ENCODE measurements at regions not wholly inside any gene's neighbourhood (a gene's known extent, or its start where the extent isn't known, plus 50 kb on each side); places are given as distances from the start of the nearest gene placed in this dataset.

DNA sequence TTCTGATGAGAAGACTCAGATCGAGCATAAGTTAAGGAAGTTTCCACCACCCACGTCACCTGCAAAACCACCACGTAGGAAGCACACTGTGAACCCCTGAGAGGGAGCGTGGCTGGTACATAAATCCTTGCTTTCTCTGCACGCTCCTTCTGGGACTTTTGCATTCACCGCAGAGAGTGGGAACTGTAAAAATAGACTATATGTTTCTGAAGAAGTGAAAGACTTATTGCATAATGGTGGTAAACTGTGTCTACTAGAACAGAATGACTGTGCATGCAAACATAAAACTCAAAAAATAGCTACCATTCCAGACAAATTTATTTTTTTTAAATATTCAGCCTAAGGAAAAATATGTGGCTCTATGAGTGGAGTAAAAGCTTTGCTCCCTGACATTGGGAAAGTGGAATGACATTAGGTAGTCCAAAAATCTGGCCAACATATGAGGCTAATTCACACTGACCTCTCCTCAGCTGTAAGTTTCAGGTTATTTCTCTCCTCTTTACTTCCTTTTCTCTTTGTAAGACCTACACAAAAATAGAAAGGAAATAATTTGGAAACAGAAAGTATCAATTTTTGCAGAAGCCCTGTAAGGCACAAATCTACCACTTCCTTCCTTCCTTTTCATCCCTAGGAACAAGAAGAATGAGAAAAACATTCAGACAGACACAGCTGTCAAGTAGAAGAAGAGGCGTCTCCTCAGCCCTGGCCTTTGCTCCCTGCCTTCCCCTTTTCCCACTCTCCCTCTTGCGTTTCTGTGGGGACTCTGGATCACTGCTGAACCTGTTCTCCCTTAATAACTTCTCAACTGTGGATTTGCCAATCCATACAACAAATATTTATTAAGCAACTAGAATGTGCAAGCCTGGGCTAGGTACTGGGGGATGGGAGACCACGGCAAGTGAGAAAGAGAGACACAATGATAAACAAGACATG lies 264.3 kb upstream of the FOXN3 start:
- H3K4me2 ChIP-seq (ENCODE audit: low read depth, low read length, poor library complexity, severe bottlenecking): no peak overlapping the region
- no peaks in the 10 kb centered on the region for H3K79me2 ChIP-seq (ENCODE audit: insufficient read depth, low read length)
- H3K9me2 ChIP-seq (replicated peaks; ENCODE audit: insufficient read depth, low read length): no peaks in the 10 kb centered on the region
- TF ChIP-seq, protein P1, sequence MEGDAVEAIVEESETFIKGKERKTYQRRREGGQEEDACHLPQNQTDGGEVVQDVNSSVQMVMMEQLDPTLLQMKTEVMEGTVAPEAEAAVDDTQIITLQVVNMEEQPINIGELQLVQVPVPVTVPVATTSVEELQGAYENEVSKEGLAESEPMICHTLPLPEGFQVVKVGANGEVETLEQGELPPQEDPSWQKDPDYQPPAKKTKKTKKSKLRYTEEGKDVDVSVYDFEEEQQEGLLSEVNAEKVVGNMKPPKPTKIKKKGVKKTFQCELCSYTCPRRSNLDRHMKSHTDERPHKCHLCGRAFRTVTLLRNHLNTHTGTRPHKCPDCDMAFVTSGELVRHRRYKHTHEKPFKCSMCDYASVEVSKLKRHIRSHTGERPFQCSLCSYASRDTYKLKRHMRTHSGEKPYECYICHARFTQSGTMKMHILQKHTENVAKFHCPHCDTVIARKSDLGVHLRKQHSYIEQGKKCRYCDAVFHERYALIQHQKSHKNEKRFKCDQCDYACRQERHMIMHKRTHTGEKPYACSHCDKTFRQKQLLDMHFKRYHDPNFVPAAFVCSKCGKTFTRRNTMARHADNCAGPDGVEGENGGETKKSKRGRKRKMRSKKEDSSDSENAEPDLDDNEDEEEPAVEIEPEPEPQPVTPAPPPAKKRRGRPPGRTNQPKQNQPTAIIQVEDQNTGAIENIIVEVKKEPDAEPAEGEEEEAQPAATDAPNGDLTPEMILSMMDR (IDR thresholded peaks at IDR 0.05; ENCODE audit: insufficient read depth, low read length, poor library complexity, severe bottlenecking): no peak
- TF ChIP-seq EZH2phosphoT487 (conservative IDR thresholded peaks at IDR 0.05; ENCODE audit: low read length): no peak
- no peak overlapping the region for H3K27ac ChIP-seq (ENCODE audit: low read depth, low read length)
- no peaks in the 10 kb centered on the region for H4K20me1 ChIP-seq (ENCODE audit: low read depth, low read length)
- no peaks in the 10 kb centered on the region for H3K36me3 ChIP-seq (ENCODE audit: low read length)
- H2AFZ ChIP-seq (ENCODE audit: low read depth, low read length, severe bottlenecking): no peak overlapping the region
- H3K9ac ChIP-seq (ENCODE audit: low read length): no peak overlapping the region
- no peak overlapping the region for H3K4me3 ChIP-seq (ENCODE audit: insufficient read depth, low read length, poor library complexity, severe bottlenecking)
- H3K27me3 ChIP-seq (ENCODE audit: low read length): no peaks in the 10 kb centered on the region
- H3K9me3 ChIP-seq (ENCODE audit: insufficient read depth, low read length): peaks cover 10% of the 10 kb centered on the region; the same call in 1 of the 2 replicates
- H3F3A ChIP-seq (ENCODE audit: insufficient read depth): no peaks in the 10 kb centered on the region

GRCh38 chr14:89680156-89680555 lies 263.1 kb upstream of the FOXN3 start:
- no peak for TF ChIP-seq EZH2phosphoT487 (conservative IDR thresholded peaks at IDR 0.05; ENCODE audit: low read length)
- TF ChIP-seq, protein P1 (IDR thresholded peaks at IDR 0.05; ENCODE audit: insufficient read depth, low read length, poor library complexity, severe bottlenecking): no peak
- peaks cover 10% of the 10 kb centered on the region; the same call in 1 of the 2 replicates for H3K9me3 ChIP-seq (ENCODE audit: insufficient read depth, low read length)
- no peaks in the 10 kb centered on the region for H3K9me2 ChIP-seq (replicated peaks; ENCODE audit: insufficient read depth, low read length)
- H2AFZ ChIP-seq (ENCODE audit: low read depth, low read length, severe bottlenecking): no peak overlapping the region
- H3K27me3 ChIP-seq (ENCODE audit: low read length): no peaks in the 10 kb centered on the region
- no peaks in the 10 kb centered on the region for H3K79me2 ChIP-seq (ENCODE audit: insufficient read depth, low read length)
- no peaks in the 10 kb centered on the region for H3F3A ChIP-seq (ENCODE audit: insufficient read depth)
- no peak overlapping the region for H3K9ac ChIP-seq (ENCODE audit: low read length)
- no peaks in the 10 kb centered on the region for H3K36me3 ChIP-seq (ENCODE audit: low read length)
- no peak overlapping the region for H3K4me3 ChIP-seq (ENCODE audit: insufficient read depth, low read length, poor library complexity, severe bottlenecking)
- no peak overlapping the region for H3K4me2 ChIP-seq (ENCODE audit: low read depth, low read length, poor library complexity, severe bottlenecking)
- no peaks in the 10 kb centered on the region for H4K20me1 ChIP-seq (ENCODE audit: low read depth, low read length)
- no peak overlapping the region for H3K27ac ChIP-seq (ENCODE audit: low read depth, low read length)

- no peaks in the 10 kb centered on the region for H3K79me2 ChIP-seq (ENCODE audit: insufficient read depth, low read length)
Measured at GRCh38 chr14:89678768-89679167, 261.7 kb upstream of the FOXN3 start.

DNA sequence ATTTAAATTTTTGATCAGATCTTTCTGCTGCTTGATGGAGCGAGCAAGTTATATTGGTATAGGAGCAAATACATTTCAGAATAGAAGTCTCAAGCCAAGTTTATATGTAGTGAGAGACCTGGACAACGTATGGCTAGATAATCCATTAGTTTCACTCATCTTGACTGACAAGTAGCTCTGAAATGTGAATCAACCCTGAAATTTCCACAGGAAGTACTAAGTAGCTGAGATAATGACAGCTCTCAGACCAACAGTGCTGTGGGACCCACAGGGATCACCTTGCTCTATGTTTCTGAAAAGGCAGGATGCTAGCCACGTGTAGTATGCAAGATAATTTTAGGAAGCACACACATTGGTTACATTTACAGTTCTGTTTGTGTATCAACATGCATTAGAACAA lies 258.6 kb upstream of the FOXN3 start:
- Histone ChIP-seq H4K20me1 (ENCODE audit: low read depth, low read length) (no peaks in the 10 kb centered on the region), H3K9ac (ENCODE audit: low read length) (no peak overlapping the region), H3K27me3 (ENCODE audit: low read length) (no peaks in the 10 kb centered on the region), H3F3A (ENCODE audit: insufficient read depth) (no peaks in the 10 kb centered on the region), H3K4me2 (ENCODE audit: low read depth, low read length, poor library complexity, severe bottlenecking) (no peak overlapping the region), H3K9me3 (ENCODE audit: insufficient read depth, low read length) (no peaks in the 10 kb centered on the region), H3K36me3 (ENCODE audit: low read length) (no peaks in the 10 kb centered on the region), H3K27ac (ENCODE audit: low read depth, low read length) (no peak overlapping the region), H3K4me3 (ENCODE audit: insufficient read depth, low read length, poor library complexity, severe bottlenecking) (no peak overlapping the region), H3K79me2 (ENCODE audit: insufficient read depth, low read length) (no peaks in the 10 kb centered on the region), H2AFZ (ENCODE audit: low read depth, low read length, severe bottlenecking) (no peak overlapping the region), H3K9me2 (replicated peaks; ENCODE audit: insufficient read depth, low read length) (no peaks in the 10 kb centered on the region)
- no peak for TF ChIP-seq EZH2phosphoT487 (conservative IDR thresholded peaks at IDR 0.05; ENCODE audit: low read length)
- TF ChIP-seq, protein P1 (IDR thresholded peaks at IDR 0.05; ENCODE audit: insufficient read depth, low read length, poor library complexity, severe bottlenecking): no peak

More at GRCh38 chr14:89678768-89679167, 261.7 kb upstream of the FOXN3 start:
- no peaks in the 10 kb centered on the region for H4K20me1 ChIP-seq (ENCODE audit: low read depth, low read length)
- no peak overlapping the region for H3K9ac ChIP-seq (ENCODE audit: low read length)
- peaks cover under 1% of the 10 kb centered on the region; the same call in 1 of the 2 replicates for H3K9me3 ChIP-seq (ENCODE audit: insufficient read depth, low read length)
- no peaks in the 10 kb centered on the region for H3K9me2 ChIP-seq (replicated peaks; ENCODE audit: insufficient read depth, low read length)
- TF ChIP-seq EZH2phosphoT487 (conservative IDR thresholded peaks at IDR 0.05; ENCODE audit: low read length): no peak
- no peaks in the 10 kb centered on the region for H3F3A ChIP-seq (ENCODE audit: insufficient read depth)
- no peak overlapping the region for H3K27ac ChIP-seq (ENCODE audit: low read depth, low read length)
- H3K36me3 ChIP-seq (ENCODE audit: low read length): no peaks in the 10 kb centered on the region
- no peak overlapping the region for H3K4me2 ChIP-seq (ENCODE audit: low read depth, low read length, poor library complexity, severe bottlenecking)
- H3K4me3 ChIP-seq (ENCODE audit: insufficient read depth, low read length, poor library complexity, severe bottlenecking): no peak overlapping the region
- H3K27me3 ChIP-seq (ENCODE audit: low read length): no peaks in the 10 kb centered on the region
- no peak overlapping the region for H2AFZ ChIP-seq (ENCODE audit: low read depth, low read length, severe bottlenecking)

Data from SU-DHL-6 (cell line).